ENCODE measurements at regions not wholly inside any gene's neighbourhood (a gene's known extent, or its start where the extent isn't known, plus 50 kb on each side); places are given as distances from the start of the nearest gene placed in this dataset.

GRCh38 chr13:33466262-33466661 lies 180.7 kb upstream of the STARD13 start:
- Histone ChIP-seq H3K4me2 (no peak overlapping the region), H3K4me1 (no peaks in the 10 kb centered on the region), H3K27ac (no peak overlapping the region), H3K9me3 (no peaks in the 10 kb centered on the region), H3K4me3 (no peak overlapping the region)
- ChIA-PET CTCF (no interaction called here), POLR2A (no interaction called here)
- DNase-seq (ENCODE audit: low read depth in 1 of 2, low spot score in 1 of 2), result no peak
- no peak for FAIRE-seq
- TF ChIP-seq SREBF2 (IDR thresholded peaks at IDR 0.05) (no peak), RNF2 (IDR thresholded peaks at IDR 0.05; ENCODE audit: borderline replicate concordance, low read depth) (no peak), PBX3 (IDR thresholded peaks at IDR 0.05) (no peak), MYC (IDR thresholded peaks at IDR 0.05; ENCODE audit: borderline replicate concordance, low read length) (no peak), ZFP36 (IDR thresholded peaks at IDR 0.05; ENCODE audit: borderline replicate concordance, partially characterized antibody) (no peak), NFE2L2 (conservative IDR thresholded peaks at IDR 0.05; ENCODE audit: low read length) (no peak), HES2 (IDR thresholded peaks at IDR 0.05) (no peak), ESRRA (IDR thresholded peaks at IDR 0.05; ENCODE audit: borderline replicate concordance, low read length) (no peak), CEBPB (IDR thresholded peaks at IDR 0.05) (no peak), TFCP2L1 (CRISPR knock-in tag; IDR thresholded peaks at IDR 0.05) (no peak)
- WGBS (ENCODE audit: missing lambda C conversion rate), result 47% methylated on average over 2 of the region's 2 CpGs
- ATAC-seq, result no peak

GRCh38 chr13:33467556-33467955 lies 182.0 kb upstream of the STARD13 start:
- FAIRE-seq (no peak), ATAC-seq (no peak), DNase-seq (ENCODE audit: low read depth in 1 of 2, low spot score in 1 of 2) (no peak)
- H3K4me3 ChIP-seq, result no peak overlapping the region
- WGBS (ENCODE audit: missing lambda C conversion rate), result 73% methylated on average over 3 of the region's 3 CpGs
- CTCF ChIA-PET, result no interaction called here
- H3K9me3 ChIP-seq, result no peaks in the 10 kb centered on the region
- TF ChIP-seq RCOR1 (IDR thresholded peaks at IDR 0.05; ENCODE audit: low read depth, low read length) (no peak), ESRRA (IDR thresholded peaks at IDR 0.05; ENCODE audit: borderline replicate concordance, low read length) (no peak), MAFK (IDR thresholded peaks at IDR 0.05; ENCODE audit: partially characterized antibody) (no peak), HOXA7 (CRISPR knock-in tag; IDR thresholded peaks at IDR 0.05) (no peak), FOXS1 (CRISPR knock-in tag; IDR thresholded peaks at IDR 0.05) (no peak), KDM1A (IDR thresholded peaks at IDR 0.05; ENCODE audit: low read depth) (no peak), RFX5 (IDR thresholded peaks at IDR 0.05) (no peak), ZC3H11A (IDR thresholded peaks at IDR 0.05) (no peak), CBX2 (IDR thresholded peaks at IDR 0.05; ENCODE audit: borderline replicate concordance, low read depth) (no peak), NPAS2 (CRISPR knock-in tag; IDR thresholded peaks at IDR 0.05; ENCODE audit: borderline replicate concordance) (no peak), HOXB5 (CRISPR knock-in tag; IDR thresholded peaks at IDR 0.05) (no peak), CTCF (IDR thresholded peaks at IDR 0.05) (no peak), RNF2 (IDR thresholded peaks at IDR 0.05; ENCODE audit: borderline replicate concordance, low read depth) (no peak), CHD2 (IDR thresholded peaks at IDR 0.05; ENCODE audit: low read length, partially characterized antibody) (no peak), POLR2A (IDR thresholded peaks at IDR 0.05; ENCODE audit: low read length) (no peak), POLR2AphosphoS2 (conservative IDR thresholded peaks at IDR 0.05; ENCODE audit: low read length) (no peak), HEYL (CRISPR knock-in tag; IDR thresholded peaks at IDR 0.05) (no peak), EHMT2 (IDR thresholded peaks at IDR 0.05; ENCODE audit: low read depth) (no peak)
- TF ChIP-seq, protein P1, sequence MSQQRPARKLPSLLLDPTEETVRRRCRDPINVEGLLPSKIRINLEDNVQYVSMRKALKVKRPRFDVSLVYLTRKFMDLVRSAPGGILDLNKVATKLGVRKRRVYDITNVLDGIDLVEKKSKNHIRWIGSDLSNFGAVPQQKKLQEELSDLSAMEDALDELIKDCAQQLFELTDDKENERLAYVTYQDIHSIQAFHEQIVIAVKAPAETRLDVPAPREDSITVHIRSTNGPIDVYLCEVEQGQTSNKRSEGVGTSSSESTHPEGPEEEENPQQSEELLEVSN (IDR thresholded peaks at IDR 0.05; ENCODE audit: borderline replicate concordance, low read depth), result no peak
- TF ChIP-seq, protein P2, sequence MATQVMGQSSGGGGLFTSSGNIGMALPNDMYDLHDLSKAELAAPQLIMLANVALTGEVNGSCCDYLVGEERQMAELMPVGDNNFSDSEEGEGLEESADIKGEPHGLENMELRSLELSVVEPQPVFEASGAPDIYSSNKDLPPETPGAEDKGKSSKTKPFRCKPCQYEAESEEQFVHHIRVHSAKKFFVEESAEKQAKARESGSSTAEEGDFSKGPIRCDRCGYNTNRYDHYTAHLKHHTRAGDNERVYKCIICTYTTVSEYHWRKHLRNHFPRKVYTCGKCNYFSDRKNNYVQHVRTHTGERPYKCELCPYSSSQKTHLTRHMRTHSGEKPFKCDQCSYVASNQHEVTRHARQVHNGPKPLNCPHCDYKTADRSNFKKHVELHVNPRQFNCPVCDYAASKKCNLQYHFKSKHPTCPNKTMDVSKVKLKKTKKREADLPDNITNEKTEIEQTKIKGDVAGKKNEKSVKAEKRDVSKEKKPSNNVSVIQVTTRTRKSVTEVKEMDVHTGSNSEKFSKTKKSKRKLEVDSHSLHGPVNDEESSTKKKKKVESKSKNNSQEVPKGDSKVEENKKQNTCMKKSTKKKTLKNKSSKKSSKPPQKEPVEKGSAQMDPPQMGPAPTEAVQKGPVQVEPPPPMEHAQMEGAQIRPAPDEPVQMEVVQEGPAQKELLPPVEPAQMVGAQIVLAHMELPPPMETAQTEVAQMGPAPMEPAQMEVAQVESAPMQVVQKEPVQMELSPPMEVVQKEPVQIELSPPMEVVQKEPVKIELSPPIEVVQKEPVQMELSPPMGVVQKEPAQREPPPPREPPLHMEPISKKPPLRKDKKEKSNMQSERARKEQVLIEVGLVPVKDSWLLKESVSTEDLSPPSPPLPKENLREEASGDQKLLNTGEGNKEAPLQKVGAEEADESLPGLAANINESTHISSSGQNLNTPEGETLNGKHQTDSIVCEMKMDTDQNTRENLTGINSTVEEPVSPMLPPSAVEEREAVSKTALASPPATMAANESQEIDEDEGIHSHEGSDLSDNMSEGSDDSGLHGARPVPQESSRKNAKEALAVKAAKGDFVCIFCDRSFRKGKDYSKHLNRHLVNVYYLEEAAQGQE (IDR thresholded peaks at IDR 0.05), result no peak
- no peak overlapping the region for H3K27ac ChIP-seq
- no peak overlapping the region for H3K4me2 ChIP-seq
- POLR2A ChIA-PET, result no interaction called here
- H3K4me1 ChIP-seq, result no peaks in the 10 kb centered on the region
